ENCODE measurements at regions not wholly inside any gene's neighbourhood (a gene's known extent, or its start where the extent isn't known, plus 50 kb on each side); places are given as distances from the start of the nearest gene placed in this dataset.

GRCh38 chr4:32840461-32841189 lies 2120.5 kb downstream of the PCDH7 start:
- no peaks in the 10 kb centered on the region for H3K36me3 ChIP-seq (ENCODE audit: insufficient read depth, low read length)
- H3K9me3 ChIP-seq (ENCODE audit: control insufficient read depth, insufficient read depth, low read length), result no peaks in the 10 kb centered on the region
- no peak overlapping the region for H3K9ac ChIP-seq (ENCODE audit: low read depth, low read length)
- no peaks in the 10 kb centered on the region for H3K4me1 ChIP-seq (ENCODE audit: insufficient read depth, low read length)

GRCh38 chr4:32841217-32841616 lies 2121.0 kb downstream of the PCDH7 start:
- Histone ChIP-seq H3K36me3 (ENCODE audit: insufficient read depth, low read length) (no peaks in the 10 kb centered on the region), H3K9me3 (ENCODE audit: control insufficient read depth, insufficient read depth, low read length) (no peaks in the 10 kb centered on the region), H3K4me1 (ENCODE audit: insufficient read depth, low read length) (no peaks in the 10 kb centered on the region), H3K9ac (ENCODE audit: low read depth, low read length) (no peak overlapping the region)

- Histone ChIP-seq H3K4me1 (ENCODE audit: insufficient read depth, low read length) (no peaks in the 10 kb centered on the region), H3K9me3 (ENCODE audit: control insufficient read depth, insufficient read depth, low read length) (no peaks in the 10 kb centered on the region), H3K9ac (ENCODE audit: low read depth, low read length) (no peak overlapping the region), H3K36me3 (ENCODE audit: insufficient read depth, low read length) (no peaks in the 10 kb centered on the region)
Measured at GRCh38 chr4:32847461-32847860, 2127.3 kb downstream of the PCDH7 start.

GRCh38 chr4:32855622-32856021 lies 2135.5 kb downstream of the PCDH7 start:
- H3K4me1 ChIP-seq (ENCODE audit: insufficient read depth, low read length), result no peaks in the 10 kb centered on the region
- H3K9me3 ChIP-seq (ENCODE audit: control insufficient read depth, insufficient read depth, low read length), result no peaks in the 10 kb centered on the region
- no peaks in the 10 kb centered on the region for H3K36me3 ChIP-seq (ENCODE audit: insufficient read depth, low read length)
- H3K9ac ChIP-seq (ENCODE audit: low read depth, low read length), result no peak overlapping the region

GRCh38 chr4:32858361-32858760 lies 2138.2 kb downstream of the PCDH7 start:
- Histone ChIP-seq H3K9me3 (ENCODE audit: control insufficient read depth, insufficient read depth, low read length) (no peaks in the 10 kb centered on the region), H3K4me1 (ENCODE audit: insufficient read depth, low read length) (no peaks in the 10 kb centered on the region), H3K36me3 (ENCODE audit: insufficient read depth, low read length) (no peaks in the 10 kb centered on the region), H3K9ac (ENCODE audit: low read depth, low read length) (no peak overlapping the region)

GRCh38 chr4:32858971-32859370 lies 2138.8 kb downstream of the PCDH7 start:
- H3K9me3 ChIP-seq (ENCODE audit: control insufficient read depth, insufficient read depth, low read length), result no peaks in the 10 kb centered on the region
- H3K36me3 ChIP-seq (ENCODE audit: insufficient read depth, low read length), result no peaks in the 10 kb centered on the region
- no peak overlapping the region for H3K9ac ChIP-seq (ENCODE audit: low read depth, low read length)
- no peaks in the 10 kb centered on the region for H3K4me1 ChIP-seq (ENCODE audit: insufficient read depth, low read length)

GRCh38 chr4:32864713-32865351 lies 2144.7 kb downstream of the PCDH7 start:
- H3K36me3 ChIP-seq (ENCODE audit: insufficient read depth, low read length), result no peaks in the 10 kb centered on the region
- H3K9me3 ChIP-seq (ENCODE audit: control insufficient read depth, insufficient read depth, low read length), result no peaks in the 10 kb centered on the region
- no peaks in the 10 kb centered on the region for H3K4me1 ChIP-seq (ENCODE audit: insufficient read depth, low read length)
- no peak overlapping the region for H3K9ac ChIP-seq (ENCODE audit: low read depth, low read length)

GRCh38 chr4:32876546-32876945 lies 2156.4 kb downstream of the PCDH7 start:
- H3K9me3 ChIP-seq (ENCODE audit: control insufficient read depth, insufficient read depth, low read length), result no peaks in the 10 kb centered on the region
- H3K36me3 ChIP-seq (ENCODE audit: insufficient read depth, low read length), result no peaks in the 10 kb centered on the region

GRCh38 chr4:32879913-32880312 lies 2159.7 kb downstream of the PCDH7 start:
- Histone ChIP-seq H3K9ac (ENCODE audit: low read depth, low read length) (no peak overlapping the region), H3K36me3 (ENCODE audit: insufficient read depth, low read length) (no peaks in the 10 kb centered on the region), H3K9me3 (ENCODE audit: control insufficient read depth, insufficient read depth, low read length) (no peaks in the 10 kb centered on the region), H3K4me1 (ENCODE audit: insufficient read depth, low read length) (no peaks in the 10 kb centered on the region)

More at GRCh38 chr4:32876546-32876945, 2156.4 kb downstream of the PCDH7 start:
- no peak overlapping the region for H3K9ac ChIP-seq (ENCODE audit: low read depth, low read length)
- no peaks in the 10 kb centered on the region for H3K4me1 ChIP-seq (ENCODE audit: insufficient read depth, low read length)

GRCh38 chr4:32884198-32884597 lies 2164.0 kb downstream of the PCDH7 start:
- Histone ChIP-seq H3K4me1 (ENCODE audit: insufficient read depth, low read length) (no peaks in the 10 kb centered on the region), H3K9ac (ENCODE audit: low read depth, low read length) (no peak overlapping the region), H3K9me3 (ENCODE audit: control insufficient read depth, insufficient read depth, low read length) (no peaks in the 10 kb centered on the region), H3K36me3 (ENCODE audit: insufficient read depth, low read length) (no peaks in the 10 kb centered on the region)

- H3K9me3 ChIP-seq (ENCODE audit: control insufficient read depth, insufficient read depth, low read length), result no peaks in the 10 kb centered on the region
- no peaks in the 10 kb centered on the region for H3K36me3 ChIP-seq (ENCODE audit: insufficient read depth, low read length)
- no peak overlapping the region for H3K9ac ChIP-seq (ENCODE audit: low read depth, low read length)
- H3K4me1 ChIP-seq (ENCODE audit: insufficient read depth, low read length), result no peaks in the 10 kb centered on the region
Measured at GRCh38 chr4:32890398-32890797, 2170.2 kb downstream of the PCDH7 start.

- H3K4me1 ChIP-seq (ENCODE audit: insufficient read depth, low read length), result no peaks in the 10 kb centered on the region
- no peaks in the 10 kb centered on the region for H3K36me3 ChIP-seq (ENCODE audit: insufficient read depth, low read length)
- H3K9me3 ChIP-seq (ENCODE audit: control insufficient read depth, insufficient read depth, low read length), result no peaks in the 10 kb centered on the region; the same call in 1 of the 2 replicates
- H3K9ac ChIP-seq (ENCODE audit: low read depth, low read length), result no peak overlapping the region
Measured at GRCh38 chr4:32909053-32909452, 2188.9 kb downstream of the PCDH7 start.

GRCh38 chr4:32909736-32910135 lies 2189.6 kb downstream of the PCDH7 start:
- H3K9ac ChIP-seq (ENCODE audit: low read depth, low read length), result no peak overlapping the region
- H3K4me1 ChIP-seq (ENCODE audit: insufficient read depth, low read length), result no peaks in the 10 kb centered on the region
- no peaks in the 10 kb centered on the region for H3K36me3 ChIP-seq (ENCODE audit: insufficient read depth, low read length)
- no peaks in the 10 kb centered on the region; the same call in 1 of the 2 replicates for H3K9me3 ChIP-seq (ENCODE audit: control insufficient read depth, insufficient read depth, low read length)

- Histone ChIP-seq H3K9ac (ENCODE audit: low read depth, low read length) (no peak overlapping the region), H3K4me1 (ENCODE audit: insufficient read depth, low read length) (no peaks in the 10 kb centered on the region), H3K9me3 (ENCODE audit: control insufficient read depth, insufficient read depth, low read length) (no peaks in the 10 kb centered on the region), H3K36me3 (ENCODE audit: insufficient read depth, low read length) (no peaks in the 10 kb centered on the region)
Measured at GRCh38 chr4:32917586-32917985, 2197.4 kb downstream of the PCDH7 start.

Data from ES-I3 (cell line).